Activated CD4-positive, alpha-beta T cell treated with anti-CD3 and anti-CD28 coated beads, Interleukin-2, Interleukin-4, amounts not matched to agents 100 ng/mL and 50 ng/mL, durations not matched to agents 16 hours and 8 hours (primary cell): ENCODE measurements at regions not wholly inside any gene's neighbourhood (a gene's known extent, or its start where the extent isn't known, plus 50 kb on each side); places are given as distances from the start of the nearest gene placed in this dataset.

Experiments used
- DNase-seq: peaks from one replicate; pipeline ENCODE4 v3.0.0-alpha.2; 2020; ENCODE audit warnings: low spot score

DNA sequence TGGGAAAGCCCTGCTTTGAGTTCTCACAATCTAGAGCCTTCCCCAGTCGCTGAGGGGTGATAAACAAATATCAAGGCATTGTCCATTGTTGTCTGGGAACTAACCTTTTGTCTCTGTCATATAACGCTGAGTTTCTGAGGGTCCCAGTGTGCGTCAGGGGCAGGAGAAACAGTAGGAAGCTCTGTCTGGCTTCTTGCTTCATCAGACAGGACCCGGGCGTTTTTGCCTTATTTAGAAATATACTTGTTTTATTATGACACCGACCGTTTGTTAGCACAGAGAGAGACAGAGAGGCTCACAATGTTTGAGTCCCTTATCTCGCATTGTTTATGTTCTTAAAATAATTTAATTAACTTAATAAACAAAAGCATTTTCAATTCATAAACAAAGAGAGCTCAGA, 204.9 kb upstream of the GAS1 start:
- DNase-seq, result no peak

GRCh38 chr9:87156247-87156646, 208.9 kb upstream of the GAS1 start:
- DNase-seq, result no peak

DNA sequence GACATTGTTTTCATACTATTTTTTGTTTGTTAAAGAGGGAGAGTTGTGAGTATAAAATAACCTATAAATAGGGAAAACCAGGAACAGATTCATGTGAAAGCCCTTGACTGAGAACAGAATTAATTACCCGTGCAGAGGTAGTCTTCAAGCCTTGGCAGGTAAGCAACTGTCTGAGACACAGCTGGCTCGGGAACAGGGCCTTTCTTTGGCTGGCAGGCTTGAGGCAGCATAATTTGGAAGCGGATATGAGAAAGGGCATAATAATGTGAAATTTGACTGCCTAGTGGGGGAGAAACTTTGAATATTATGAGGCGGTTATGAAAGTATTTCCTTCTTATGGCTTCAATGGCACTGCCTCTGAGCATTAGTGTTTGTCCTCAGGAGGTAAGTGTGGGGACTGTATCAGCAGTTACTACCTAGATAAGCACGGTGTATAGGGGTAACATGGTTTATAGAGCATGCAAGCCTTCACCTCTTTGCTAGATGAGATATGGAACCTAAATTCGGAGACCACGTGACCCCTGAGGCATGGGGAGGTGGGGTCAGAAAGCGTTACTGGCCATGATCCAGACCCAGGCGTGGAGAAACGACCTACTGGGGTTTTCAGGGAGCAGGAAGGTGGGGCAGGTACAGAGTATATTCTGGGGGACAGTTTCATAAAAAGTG, 210.2 kb upstream of the GAS1 start:
- DNase-seq, result no peak

DNA sequence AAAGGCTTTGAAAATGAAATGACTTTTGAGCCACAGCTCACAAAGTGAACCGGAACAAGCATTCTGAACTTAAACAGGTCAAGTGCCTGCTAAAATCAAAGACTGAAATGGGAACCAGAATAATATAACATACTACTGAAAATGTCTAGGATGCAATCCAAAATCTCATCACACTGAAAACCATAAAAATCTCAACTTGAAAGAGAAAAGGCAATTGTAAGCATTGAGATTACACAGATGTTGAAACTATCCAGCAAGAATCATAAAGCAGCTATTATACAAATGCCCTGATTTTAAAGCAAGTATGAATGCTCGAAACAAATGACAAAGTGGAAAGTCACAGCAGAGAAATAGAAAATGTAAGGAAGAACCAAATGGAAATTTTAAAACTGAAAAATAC, 211.5 kb upstream of the GAS1 start:
- no peak for DNase-seq

DNA sequence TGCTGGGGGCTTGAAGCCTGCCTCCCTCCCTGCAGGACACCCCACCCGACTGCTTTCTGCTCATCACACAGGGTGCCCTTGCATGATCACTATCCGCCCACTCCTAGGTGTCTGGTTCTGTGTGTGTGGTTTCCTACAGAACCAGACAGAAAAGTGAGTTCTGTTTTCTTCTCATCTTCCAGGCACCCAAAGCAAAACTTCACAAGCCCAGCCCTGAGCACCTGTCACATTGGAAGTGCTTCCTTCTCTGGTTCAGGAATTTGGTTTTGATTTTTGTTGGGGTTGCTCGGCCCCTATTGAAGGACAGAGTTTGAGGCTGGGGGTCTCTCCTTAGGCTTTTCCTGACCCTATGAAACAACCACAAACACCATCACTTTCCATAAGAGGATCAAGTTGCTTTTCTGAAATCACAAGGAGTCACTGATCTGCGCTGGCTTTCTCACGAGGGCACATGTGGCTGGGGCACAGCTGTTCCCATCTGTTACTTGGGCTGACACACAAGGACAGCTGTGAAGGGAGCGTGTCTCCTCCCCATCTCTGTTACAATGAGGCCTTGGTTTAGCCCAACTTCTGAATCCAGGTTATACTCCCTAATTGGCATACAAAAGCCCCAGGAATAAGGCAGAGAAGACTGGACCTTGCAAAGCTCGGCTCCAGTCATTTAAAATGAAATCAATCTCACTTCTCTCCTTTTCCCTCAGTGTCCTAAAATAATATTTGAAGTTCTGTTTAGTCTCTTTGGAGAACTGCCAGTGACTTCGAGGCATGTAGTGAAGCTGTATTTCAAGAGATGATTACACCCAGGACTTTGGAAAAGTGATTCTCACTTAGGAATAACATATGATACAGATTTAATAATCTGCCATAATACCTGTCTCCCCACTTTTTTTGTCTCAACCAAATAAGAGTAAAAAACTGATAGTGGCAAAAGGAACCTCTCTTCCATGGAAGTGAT, 213.1 kb upstream of the GAS1 start:
- no peak for DNase-seq

DNA sequence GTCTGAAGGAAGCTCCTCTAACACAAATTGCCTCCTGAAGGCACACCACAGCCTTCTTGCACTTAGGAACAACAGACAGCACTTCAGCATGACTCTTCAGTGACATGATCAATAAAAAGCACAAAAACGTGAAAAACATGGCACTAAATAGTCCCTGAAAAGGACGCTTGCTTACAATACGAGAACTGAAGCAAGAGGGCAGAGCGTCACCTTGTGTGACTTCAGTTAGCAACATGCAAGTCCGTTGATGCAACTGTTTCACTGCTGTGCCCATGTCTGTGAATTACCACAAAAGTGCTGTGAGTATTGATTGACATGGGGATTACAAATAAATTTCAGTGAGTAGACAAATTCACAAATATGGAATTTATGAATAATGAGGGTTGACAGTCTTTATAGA, 219.9 kb upstream of the GAS1 start:
- no peak for DNase-seq

GRCh38 chr9:87167582-87167981, 220.3 kb upstream of the GAS1 start:
- DNase-seq, result no peak

- no peak for DNase-seq
Measured at GRCh38 chr9:87178302-87178701, 231.0 kb upstream of the GAS1 start.

DNA sequence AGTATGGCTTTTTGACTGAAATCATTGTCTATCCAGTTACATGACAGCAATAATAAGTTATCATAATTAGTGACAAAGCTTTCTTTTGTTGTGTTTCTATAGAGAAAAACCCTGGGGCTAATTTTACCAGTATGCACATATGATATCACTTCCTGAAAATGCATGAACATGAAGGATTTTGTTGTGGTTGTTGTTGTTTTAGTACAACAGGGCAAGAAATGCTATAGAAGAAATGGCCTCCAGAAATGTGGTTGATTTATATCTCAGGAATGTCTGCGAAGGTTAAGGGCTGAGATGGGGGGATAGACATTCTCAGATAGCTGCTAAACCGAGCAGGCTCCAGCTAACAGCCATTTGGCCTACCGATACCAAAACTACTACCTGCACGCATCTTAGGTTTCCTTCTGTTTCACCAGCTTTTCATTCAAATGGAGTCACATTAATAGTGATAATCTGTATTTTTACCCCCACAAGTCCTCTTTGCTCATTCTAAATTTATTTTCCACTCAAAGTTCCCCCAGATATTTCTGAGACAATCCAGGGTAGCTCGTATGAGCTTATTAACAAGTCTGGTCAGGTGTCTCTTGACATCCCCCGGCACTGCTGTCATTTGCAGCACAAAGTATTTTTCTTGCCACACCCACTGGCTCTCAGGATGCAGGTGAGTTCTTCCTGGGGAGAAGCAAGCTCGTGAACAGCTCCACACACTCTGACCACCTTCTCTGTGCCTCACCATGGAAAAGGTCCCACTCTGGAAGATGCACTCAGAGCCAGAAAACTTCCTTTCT, 232.4 kb upstream of the GAS1 start:
- DNase-seq, result no peak

- no peak for DNase-seq
Measured at GRCh38 chr9:87180361-87180760, 233.1 kb upstream of the GAS1 start.

- DNase-seq, result no peak
Measured at GRCh38 chr9:87180841-87181240, 233.5 kb upstream of the GAS1 start.

DNA sequence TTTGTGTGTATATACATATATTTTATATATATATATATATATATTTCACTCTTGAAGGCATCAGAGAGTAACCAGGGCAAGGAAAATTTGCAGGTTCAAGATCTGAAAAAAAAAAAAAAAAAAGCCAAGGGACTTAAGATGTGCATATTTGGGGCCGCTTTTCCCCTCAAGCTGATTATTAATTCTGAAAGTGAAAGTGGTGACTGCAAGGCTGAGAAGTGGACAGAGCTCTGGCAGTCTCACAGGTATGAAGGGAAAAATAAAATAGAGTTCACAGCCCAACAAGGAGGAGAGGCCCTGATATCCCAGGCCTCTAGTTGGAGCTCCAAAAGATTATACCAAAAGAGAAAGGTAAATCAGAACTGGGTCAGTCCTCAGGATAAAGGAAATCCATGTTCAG, 234.4 kb upstream of the GAS1 start:
- no peak for DNase-seq

GRCh38 chr9:87184956-87185642, 237.8 kb upstream of the GAS1 start:
- no peak for DNase-seq

GRCh38 chr9:87187656-87188055, 240.3 kb upstream of the GAS1 start:
- no peak for DNase-seq

DNA sequence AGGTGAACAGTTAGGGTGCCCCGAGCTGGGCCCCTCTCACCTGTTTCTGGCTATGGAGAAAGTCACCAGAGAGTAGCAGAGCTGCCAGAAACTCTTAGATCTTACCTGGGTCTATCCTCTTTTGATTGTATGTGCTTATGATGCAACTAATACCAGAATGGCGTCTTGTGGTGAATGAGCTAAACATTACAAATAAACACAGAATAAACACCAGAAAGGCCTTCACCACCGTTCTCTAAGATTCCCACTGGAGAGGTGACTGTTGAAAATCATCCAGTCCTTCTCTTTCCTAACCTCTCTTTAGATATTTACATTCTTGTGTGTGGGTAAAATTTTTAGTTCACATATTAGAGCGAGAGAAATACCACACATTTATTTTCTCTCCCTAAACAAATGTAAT, 241.7 kb upstream of the GAS1 start:
- DNase-seq, result no peak

GRCh38 chr9:87193151-87193550, 245.8 kb upstream of the GAS1 start:
- DNase-seq, result no peak

DNA sequence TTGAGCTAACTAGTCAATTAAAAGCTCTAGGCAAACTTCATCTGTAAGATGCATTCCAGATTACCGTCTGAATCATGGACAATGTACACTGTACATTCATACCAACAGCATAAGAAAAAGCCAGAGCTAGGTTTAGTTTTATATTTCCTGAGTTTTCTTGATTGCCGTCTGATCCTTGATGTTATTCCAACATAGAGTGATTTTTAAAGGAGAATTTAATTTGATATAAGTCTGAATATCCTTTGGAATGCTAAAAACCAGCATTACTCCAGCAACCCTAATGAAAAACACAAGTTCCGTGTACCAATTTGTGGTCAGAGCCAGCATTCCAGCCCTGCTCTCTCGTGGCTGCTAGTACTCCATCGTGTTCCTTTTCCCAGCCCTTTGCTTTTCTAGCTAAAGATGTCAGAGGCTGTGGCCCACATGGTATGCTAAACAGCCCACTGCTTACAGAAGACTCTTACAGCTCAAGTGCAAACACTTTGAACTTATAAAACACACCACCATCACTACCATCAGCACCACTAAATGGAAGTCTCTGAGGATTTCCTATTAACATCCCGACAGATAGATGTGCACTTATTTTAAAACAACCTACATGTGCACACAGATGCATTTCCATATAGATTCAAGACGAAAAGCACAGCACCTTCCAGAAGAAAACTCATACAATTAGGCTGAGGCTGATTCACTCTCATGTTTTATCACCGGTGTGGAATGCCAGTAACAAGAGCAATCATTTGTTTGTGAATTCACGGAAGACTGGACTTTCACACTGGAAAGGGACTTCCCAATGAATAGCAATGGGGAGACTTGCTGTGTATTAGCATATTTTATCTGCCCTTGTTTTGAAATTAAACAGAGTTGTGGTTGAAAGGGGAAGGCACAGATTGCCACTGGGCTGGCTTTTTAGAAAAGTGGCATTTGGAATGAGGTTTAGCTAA, 246.9 kb upstream of the GAS1 start:
- no peak for DNase-seq

DNA sequence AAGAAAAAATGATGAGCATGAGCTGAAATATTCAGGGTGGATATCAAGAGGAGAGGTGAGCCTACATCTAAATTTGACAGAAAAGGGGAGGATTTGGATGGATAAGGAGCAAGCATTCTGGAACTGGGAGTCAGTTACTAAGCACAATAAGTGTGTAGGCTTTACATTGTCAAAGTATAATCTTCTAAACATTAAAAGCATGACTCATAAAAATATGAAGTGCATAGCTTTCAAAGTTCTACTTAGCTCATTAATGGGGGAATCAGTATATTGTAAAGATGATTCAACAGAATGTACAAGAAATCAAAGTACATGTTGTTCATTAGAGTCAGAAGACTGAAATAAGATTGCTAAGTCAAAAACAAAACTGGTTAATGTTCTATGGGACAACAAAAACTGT, 248.0 kb upstream of the GAS1 start:
- DNase-seq, result no peak

GRCh38 chr9:87197349-87198130, 250.2 kb upstream of the GAS1 start:
- DNase-seq, result no peak

DNA sequence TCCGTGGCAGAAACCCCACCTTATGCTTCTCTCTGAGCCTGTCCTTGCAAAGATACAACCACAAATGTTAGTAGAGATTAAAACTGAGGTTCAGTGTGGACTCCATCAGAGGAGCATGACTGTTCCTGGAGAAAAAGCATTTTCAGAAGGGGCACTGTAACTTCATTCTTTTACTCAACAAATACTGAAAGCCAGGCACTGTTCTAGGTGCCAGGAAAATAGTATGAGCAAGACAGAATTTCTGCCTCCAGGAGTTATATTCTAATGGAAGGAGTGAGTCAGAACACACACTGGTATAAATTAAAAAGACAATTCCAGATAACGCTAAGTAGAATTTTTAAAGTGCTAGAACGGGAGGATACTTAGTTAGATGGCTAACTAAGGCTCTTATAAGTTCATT, 251.4 kb upstream of the GAS1 start:
- no peak for DNase-seq
